ENCODE measurements at regions not wholly inside any gene's neighbourhood (a gene's known extent, or its start where the extent isn't known, plus 50 kb on each side); places are given as distances from the start of the nearest gene placed in this dataset.
A peak's percentile ranks its signal among the peaks of the same experiment; 100 is the strongest.
"Not testable (repeated sequence)": the region's sequence is repeated elsewhere in the genome, so short reads cannot be mapped to it uniquely, and the experiment has no call there.

GRCh38 chr4:38470735-38471262 lies 193.2 kb upstream of the KLF3 start:
- DNase-seq (ENCODE audit: low spot score) = no peak

- DNase-seq (ENCODE audit: low spot score) = peak; percentile 7
Observed at GRCh38 chr4:38482696-38483095, 181.3 kb upstream of the KLF3 start.

- not testable (repeated sequence) for DNase-seq (ENCODE audit: low spot score)
Observed at GRCh38 chr4:38483628-38484027, 180.4 kb upstream of the KLF3 start.

GRCh38 chr4:38489011-38489861 lies 174.8 kb upstream of the KLF3 start:
- DNase-seq (ENCODE audit: low spot score) = no peak

GRCh38 chr4:38489924-38490639 lies 173.9 kb upstream of the KLF3 start:
- DNase-seq (ENCODE audit: low spot score) = peak; percentile 29

GRCh38 chr4:38490753-38491446 lies 173.1 kb upstream of the KLF3 start:
- no peak for DNase-seq (ENCODE audit: low spot score)

GRCh38 chr4:38491854-38492478 lies 172.0 kb upstream of the KLF3 start:
- DNase-seq (ENCODE audit: low spot score) = no peak

GRCh38 chr4:38493066-38493465 lies 170.9 kb upstream of the KLF3 start:
- no peak for DNase-seq (ENCODE audit: low spot score)

- no peak for DNase-seq (ENCODE audit: low spot score)
Observed at GRCh38 chr4:38495446-38495845, 168.6 kb upstream of the KLF3 start.

- DNase-seq (ENCODE audit: low spot score) = no peak
Observed at GRCh38 chr4:38497121-38497520, 166.9 kb upstream of the KLF3 start.

GRCh38 chr4:38499101-38499500 lies 164.9 kb upstream of the KLF3 start:
- no peak for DNase-seq (ENCODE audit: low spot score)

GRCh38 chr4:38500433-38500832 lies 163.6 kb upstream of the KLF3 start:
- DNase-seq (ENCODE audit: low spot score) = no peak

GRCh38 chr4:38501698-38502097 lies 162.3 kb upstream of the KLF3 start:
- DNase-seq (ENCODE audit: low spot score) = no peak

GRCh38 chr4:38503689-38504395 lies 160.2 kb upstream of the KLF3 start:
- DNase-seq (ENCODE audit: low spot score) = no peak

- no peak for DNase-seq (ENCODE audit: low spot score)
Observed at GRCh38 chr4:38504396-38504715, 159.6 kb upstream of the KLF3 start.

- DNase-seq (ENCODE audit: low spot score) = peak; percentile 77
Observed at GRCh38 chr4:38509551-38509950, 154.4 kb upstream of the KLF3 start.

- no peak for DNase-seq (ENCODE audit: low spot score)
Observed at GRCh38 chr4:38510201-38510600, 153.8 kb upstream of the KLF3 start.

GRCh38 chr4:38511702-38512101 lies 152.3 kb upstream of the KLF3 start:
- DNase-seq (ENCODE audit: low spot score) = no peak

GRCh38 chr4:38512840-38513239 lies 151.2 kb upstream of the KLF3 start:
- DNase-seq (ENCODE audit: low spot score) = no peak

- DNase-seq (ENCODE audit: low spot score) = no peak
Observed at GRCh38 chr4:38514465-38515146, 149.4 kb upstream of the KLF3 start.

- no peak for DNase-seq (ENCODE audit: low spot score)
Observed at GRCh38 chr4:38516190-38516589, 147.8 kb upstream of the KLF3 start.
